Hypothalamus (tissue), 51 donors: ENCODE measurements at regions not wholly inside any gene's neighbourhood (a gene's known extent, or its start where the extent isn't known, plus 50 kb on each side); places are given as distances from the start of the nearest gene placed in this dataset.
"Not testable (repeated sequence)": the region's sequence is repeated elsewhere in the genome, so short reads cannot be mapped to it uniquely, and the experiment has no call there.

Experiments
- DNase-seq, 51 donors: peaks; one replicate each; lab custom pipeline; 2025; lab: John Stamatoyannopoulos, UW

- no peak for DNase-seq
These were observed 284.8 kb upstream of the HS6ST1 start for GRCh38 chr2:128603411-128603924.

- no peak for DNase-seq
These were observed 285.4 kb upstream of the HS6ST1 start for GRCh38 chr2:128604045-128604444.

- DNase-seq: not testable (repeated sequence)
These were observed 285.9 kb upstream of the HS6ST1 start for GRCh38 chr2:128604581-128604980.

- DNase-seq: no peak
These were observed 286.8 kb upstream of the HS6ST1 start for GRCh38 chr2:128605421-128605820.

- no peak for DNase-seq
These were observed 287.3 kb upstream of the HS6ST1 start for GRCh38 chr2:128605931-128606330.

- DNase-seq: no peak
These were observed 288.2 kb upstream of the HS6ST1 start for GRCh38 chr2:128606837-128607236.

GRCh38 chr2:128607440-128607839 lies 288.8 kb upstream of the HS6ST1 start:
- no peak for DNase-seq

- DNase-seq: peak in 22 of 51 donors; percentile 3 to 63 (median 26)
These were observed 289.3 kb upstream of the HS6ST1 start for GRCh38 chr2:128607911-128608506.

- DNase-seq: no peak
These were observed 290.5 kb upstream of the HS6ST1 start for GRCh38 chr2:128608921-128609880.

- DNase-seq: no peak
These were observed 291.8 kb upstream of the HS6ST1 start for GRCh38 chr2:128610496-128610895.

- no peak for DNase-seq
These were observed 293.0 kb upstream of the HS6ST1 start for GRCh38 chr2:128611421-128612320.

GRCh38 chr2:128612628-128613027 lies 294.0 kb upstream of the HS6ST1 start:
- no peak for DNase-seq

GRCh38 chr2:128613351-128613750 lies 294.7 kb upstream of the HS6ST1 start:
- no peak for DNase-seq

GRCh38 chr2:128613876-128614275 lies 295.2 kb upstream of the HS6ST1 start:
- DNase-seq: no peak

- not testable (repeated sequence) for DNase-seq
These were observed 296.2 kb upstream of the HS6ST1 start for GRCh38 chr2:128614907-128615306.

- no peak for DNase-seq
These were observed 296.9 kb upstream of the HS6ST1 start for GRCh38 chr2:128615571-128615970.

- DNase-seq: no peak
These were observed 298.4 kb upstream of the HS6ST1 start for GRCh38 chr2:128617029-128617590.

GRCh38 chr2:128617661-128618060 lies 299.0 kb upstream of the HS6ST1 start:
- no peak for DNase-seq

GRCh38 chr2:128618642-128619041 lies 300.0 kb upstream of the HS6ST1 start:
- no peak for DNase-seq
